BLaER1 treated with 17β-estradiol and CSF1 and Interleukin-3, amounts not matched to agents 10 nM and 100 nM (cell line): ENCODE measurements at regions not wholly inside any gene's neighbourhood (a gene's known extent, or its start where the extent isn't known, plus 50 kb on each side); places are given as distances from the start of the nearest gene placed in this dataset.

Experiments used
- H3K27ac ChIP-seq, 11 experiments: shearing (Covaris generic); formaldehyde crosslinking; 2 replicates each; pipeline ENCODE4 v1.8.1; 2022
- H3K27me3 ChIP-seq, 11 experiments: shearing (Covaris generic); formaldehyde crosslinking; 2 replicates each; pipeline ENCODE4 v1.8.1; 2022
- H3K36me3 ChIP-seq, 11 experiments: shearing (Covaris generic); formaldehyde crosslinking; 2 replicates each; pipeline ENCODE4 v1.8.1; 2022
- H3K4me1 ChIP-seq, 10 experiments: shearing (Covaris generic); formaldehyde crosslinking; 2 replicates each; pipeline ENCODE4 v1.8.1; 2022
- H3K4me2 ChIP-seq, 11 experiments: shearing (Covaris generic); formaldehyde crosslinking; 2 replicates each; pipeline ENCODE4 v1.8.1; 2022
- H3K4me3 ChIP-seq, 10 experiments: shearing (Covaris generic); formaldehyde crosslinking; 2 replicates each; pipeline ENCODE4 v1.8.1; 2022
- H3K9ac ChIP-seq, 11 experiments: shearing (Covaris generic); formaldehyde crosslinking; 2 replicates each; pipeline ENCODE4 v1.8.1; 2022
- H3K9me3 ChIP-seq, 11 experiments: shearing (Covaris generic); formaldehyde crosslinking; replicated peaks in 1 of 11; 2 replicates each; pipeline ENCODE4 v1.8.1; 2022
- H4K20me1 ChIP-seq, 11 experiments: shearing (Covaris generic); formaldehyde crosslinking; 2 replicates each; pipeline ENCODE4 v1.8.1; 2022
- Cebpa-rat ChIP-seq, 11 experiments: shearing (Covaris generic); IDR thresholded peaks; 2 replicates each; pipeline ENCODE4 v1.8.1; 2022

GRCh38 chr9:129234491-129234890 is 56.4 kb upstream of the IER5L start:
- no peak overlapping the region for H3K4me2 ChIP-seq
- H3K9me3 ChIP-seq = peaks cover 0 to 17% (median 8%) of the 10 kb centered on the region in 11 experiments; a peak in 14 of 22 replicates
- H3K27ac ChIP-seq = no peak overlapping the region

GRCh38 chr9:129232839-129233591 is 55.0 kb upstream of the IER5L start:
- Histone ChIP-seq H3K4me1 (peaks cover 10 to 25% (median 22%) of the 10 kb centered on the region in 10 experiments), H3K4me3 (no peak overlapping the region), H3K36me3 (no peaks in the 10 kb centered on the region), H3K9ac (no peak overlapping the region), H3K27ac (no peak overlapping the region), H4K20me1 (0 out of 22 replicates have a peak, but pooled peaks cover 0 to 4% (median 0%) of the 10 kb centered on the region in 11 experiments), H3K27me3 (peaks cover 8 to 44% (median 30%) of the 10 kb centered on the region in 11 experiments; a peak in 21 of 22 replicates), H3K9me3 (peaks cover 0 to 17% (median 8%) of the 10 kb centered on the region in 11 experiments; a peak in 14 of 22 replicates), H3K4me2 (no peak overlapping the region)
- no peak for TF ChIP-seq Cebpa-rat (IDR thresholded peaks at IDR 0.05)

More at GRCh38 chr9:129234491-129234890, 56.4 kb upstream of the IER5L start:
- H3K27me3 ChIP-seq = peaks cover under 1 to 33% (median 17%) of the 10 kb centered on the region in 11 experiments; a peak in 19 of 22 replicates
- H3K9ac ChIP-seq = no peak overlapping the region
- TF ChIP-seq Cebpa-rat (IDR thresholded peaks at IDR 0.05) = no peak
- H3K4me3 ChIP-seq = no peak overlapping the region
- H4K20me1 ChIP-seq = 0 out of 22 replicates have a peak, but pooled peaks cover 0 to under 1% (median 0%) of the 10 kb centered on the region in 11 experiments
- H3K36me3 ChIP-seq = no peaks in the 10 kb centered on the region
- H3K4me1 ChIP-seq = peaks cover 10 to 24% (median 17%) of the 10 kb centered on the region in 10 experiments

DNA sequence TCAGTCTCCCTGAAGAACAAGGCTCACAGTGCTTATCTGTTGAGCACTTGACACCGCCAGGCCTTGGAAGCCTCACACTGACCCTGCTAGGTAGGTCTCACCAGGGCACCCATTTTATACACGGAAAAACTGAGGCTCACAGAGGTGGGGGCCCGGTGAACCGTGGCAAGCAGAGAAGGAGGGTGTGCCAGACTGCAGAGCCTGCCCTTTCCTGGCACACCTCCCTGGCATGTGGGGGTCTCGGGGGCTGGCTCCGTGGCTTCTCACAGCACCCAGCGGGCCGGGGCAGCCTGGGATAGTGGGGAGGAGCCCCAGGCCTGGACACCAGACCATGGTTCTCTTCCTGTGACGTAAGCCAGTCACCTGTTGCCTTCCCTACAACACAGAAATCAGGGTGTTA is 53.7 kb upstream of the IER5L start:
- no peak overlapping the region for H3K27ac ChIP-seq
- no peak overlapping the region for H3K9ac ChIP-seq

GRCh38 chr9:129231022-129231739 is 53.1 kb upstream of the IER5L start:
- Histone ChIP-seq H3K4me1 (peaks cover 4 to 18% (median 16%) of the 10 kb centered on the region in 10 experiments), H4K20me1 (peaks cover 0 to 4% (median 0%) of the 10 kb centered on the region in 11 experiments; a peak in 1 of 22 replicates), H3K36me3 (no peaks in the 10 kb centered on the region), H3K27me3 (peaks cover 8 to 49% (median 40%) of the 10 kb centered on the region in 11 experiments; a peak in 21 of 22 replicates), H3K27ac (no peak overlapping the region), H3K9ac (no peak overlapping the region), H3K4me2 (no peak overlapping the region), H3K4me3 (no peak overlapping the region), H3K9me3 (peaks cover 0 to 17% (median 8%) of the 10 kb centered on the region in 11 experiments; a peak in 14 of 22 replicates)
- no peak for TF ChIP-seq Cebpa-rat (IDR thresholded peaks at IDR 0.05)

More for the DNA sequence above, 53.7 kb upstream of the IER5L start:
- Histone ChIP-seq H4K20me1 (peaks cover 0 to 4% (median 0%) of the 10 kb centered on the region in 11 experiments; a peak in 1 of 22 replicates), H3K4me3 (no peak overlapping the region), H3K4me1 (peaks cover under 1 to 15% (median 13%) of the 10 kb centered on the region in 10 experiments; a peak in 19 of 20 replicates), H3K27me3 (peaks cover 8 to 46% (median 39%) of the 10 kb centered on the region in 11 experiments; a peak in 21 of 22 replicates), H3K4me2 (no peak overlapping the region), H3K9me3 (peaks cover 0 to 17% (median 8%) of the 10 kb centered on the region in 11 experiments; a peak in 14 of 22 replicates), H3K36me3 (no peaks in the 10 kb centered on the region)
- TF ChIP-seq Cebpa-rat (IDR thresholded peaks at IDR 0.05) = no peak

GRCh38 chr9:129230302-129230701 is 52.2 kb upstream of the IER5L start:
- no peak for TF ChIP-seq Cebpa-rat (IDR thresholded peaks at IDR 0.05)
- no peak overlapping the region for H3K27ac ChIP-seq
- peaks cover 0 to 4% (median 0%) of the 10 kb centered on the region in 11 experiments; a peak in 1 of 22 replicates for H4K20me1 ChIP-seq
- no peaks in the 10 kb centered on the region for H3K36me3 ChIP-seq
- H3K4me3 ChIP-seq = no peak overlapping the region
- H3K27me3 ChIP-seq = peaks cover 8 to 52% (median 40%) of the 10 kb centered on the region in 11 experiments; a peak in 21 of 22 replicates
- peak overlapping the region; percentile 2 to 69 (median 58); a peak in 19 of 22 replicates for H3K4me2 ChIP-seq
- peak overlapping the region in 1 of 11 experiments; percentile 25; a peak in 1 of 22 replicates for H3K9ac ChIP-seq
- H3K9me3 ChIP-seq = peaks cover 0 to 17% (median 8%) of the 10 kb centered on the region in 11 experiments; a peak in 14 of 22 replicates
- peaks cover 12 to 27% (median 24%) of the 10 kb centered on the region in 10 experiments for H3K4me1 ChIP-seq
